Right renal cortex interstitium (tissue), 3 donors: ENCODE measurements at regions not wholly inside any gene's neighbourhood (a gene's known extent, or its start where the extent isn't known, plus 50 kb on each side); places are given as distances from the start of the nearest gene placed in this dataset.

Experiments
- DNase-seq, 3 donors: peaks; one replicate each; pipeline ENCODE4 v3.0.0-alpha.2; 2013; ENCODE audit warnings: low read depth in 3 of 3, low spot score in 2 of 3

DNA sequence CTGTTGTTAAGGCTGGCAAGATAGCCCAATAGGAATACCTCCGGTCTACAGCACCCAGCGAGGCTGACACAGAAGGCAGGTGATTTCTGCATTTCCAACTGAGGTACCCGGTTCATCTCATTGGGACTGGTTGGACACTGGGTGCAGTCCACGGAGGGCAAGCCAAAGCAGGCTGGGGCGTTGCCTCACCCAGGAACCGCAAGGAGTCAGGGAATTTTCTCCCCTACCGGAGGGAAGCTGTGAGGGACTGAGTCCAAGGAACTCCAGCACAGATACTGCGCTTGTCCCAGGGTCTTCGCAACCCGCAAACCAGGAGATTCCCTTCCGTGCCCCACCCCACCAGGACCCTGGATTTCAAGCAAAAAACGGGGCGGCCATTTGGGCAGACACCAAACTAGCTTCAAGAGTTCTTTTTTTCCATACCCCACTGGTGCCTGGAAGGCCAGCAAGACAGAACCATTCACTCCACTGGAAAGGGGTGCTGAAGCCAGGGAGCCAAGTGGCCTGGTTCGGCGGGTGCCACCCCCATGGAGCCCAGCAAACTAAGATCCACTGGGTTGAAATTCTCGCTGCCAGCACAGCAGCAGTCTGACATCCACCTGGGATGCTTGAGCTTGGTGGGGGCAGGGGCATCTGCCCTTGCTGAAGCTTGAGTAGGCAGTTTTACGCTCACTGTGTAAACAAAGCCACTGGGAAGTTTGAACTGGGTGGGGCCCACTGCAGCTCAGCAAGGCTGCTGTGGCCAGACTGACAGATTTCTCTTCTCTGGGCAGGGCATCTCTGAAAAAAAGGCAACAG lies 647.2 kb downstream of the BNC2 start:
- DNase-seq: no peak

DNA sequence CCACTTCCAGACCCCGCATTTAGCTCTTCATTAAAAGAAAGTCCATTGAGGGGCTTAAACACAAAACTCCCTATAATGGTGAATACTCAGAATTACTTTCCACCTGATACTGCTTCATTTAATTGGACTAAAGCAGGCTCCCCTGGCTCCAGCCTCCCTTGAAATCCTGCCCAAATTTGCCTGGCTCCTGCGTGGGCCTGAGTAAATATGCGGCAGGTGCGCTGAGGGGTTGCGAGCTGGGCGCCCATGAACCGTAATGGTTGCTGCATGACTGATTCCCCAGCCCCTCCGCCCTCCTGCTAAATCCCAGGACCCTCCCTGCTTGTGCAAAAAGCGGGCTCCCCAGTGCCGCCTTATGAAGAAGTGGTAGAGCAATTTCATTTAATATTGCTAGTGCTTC lies 639.7 kb downstream of the BNC2 start:
- no peak for DNase-seq

DNA sequence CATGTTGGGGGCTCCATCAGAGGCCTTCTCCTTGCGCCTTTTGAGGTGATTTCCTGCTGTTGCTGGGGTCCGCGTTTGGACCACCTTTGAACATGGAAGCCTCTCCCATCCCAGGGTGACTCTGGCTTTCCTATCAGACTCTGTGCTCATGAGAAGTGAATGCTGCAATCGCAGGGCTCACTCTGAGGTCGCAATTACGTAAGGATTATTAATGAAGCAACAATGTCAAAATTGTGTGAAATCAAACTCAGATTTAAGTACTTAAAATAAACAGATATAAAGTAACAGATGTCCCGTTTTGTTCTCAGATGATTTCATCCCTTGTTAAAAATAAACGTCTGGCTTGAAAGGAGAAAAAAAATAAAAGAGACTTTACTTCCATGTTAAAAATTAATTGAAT lies 634.2 kb downstream of the BNC2 start:
- DNase-seq: no peak

DNA sequence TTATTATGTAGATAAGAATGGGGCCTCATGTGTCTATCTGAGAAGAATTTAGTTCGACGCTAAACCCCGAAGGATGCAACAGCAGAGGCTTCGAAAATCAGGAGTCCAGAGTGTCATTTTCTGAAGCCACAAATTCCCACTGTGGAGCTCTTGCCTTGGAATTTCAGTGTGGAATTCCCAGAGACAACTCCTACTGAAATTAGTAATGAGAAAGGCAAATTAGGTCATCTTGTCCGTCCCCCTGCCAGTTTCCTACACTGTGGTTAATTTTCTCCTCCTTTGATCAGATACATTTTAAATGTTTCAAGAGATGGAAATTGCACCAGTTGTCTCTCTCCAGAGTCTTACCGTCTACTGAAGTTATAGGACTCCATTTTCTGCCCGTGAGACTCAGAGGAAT lies 633.6 kb downstream of the BNC2 start:
- DNase-seq: no peak

DNA sequence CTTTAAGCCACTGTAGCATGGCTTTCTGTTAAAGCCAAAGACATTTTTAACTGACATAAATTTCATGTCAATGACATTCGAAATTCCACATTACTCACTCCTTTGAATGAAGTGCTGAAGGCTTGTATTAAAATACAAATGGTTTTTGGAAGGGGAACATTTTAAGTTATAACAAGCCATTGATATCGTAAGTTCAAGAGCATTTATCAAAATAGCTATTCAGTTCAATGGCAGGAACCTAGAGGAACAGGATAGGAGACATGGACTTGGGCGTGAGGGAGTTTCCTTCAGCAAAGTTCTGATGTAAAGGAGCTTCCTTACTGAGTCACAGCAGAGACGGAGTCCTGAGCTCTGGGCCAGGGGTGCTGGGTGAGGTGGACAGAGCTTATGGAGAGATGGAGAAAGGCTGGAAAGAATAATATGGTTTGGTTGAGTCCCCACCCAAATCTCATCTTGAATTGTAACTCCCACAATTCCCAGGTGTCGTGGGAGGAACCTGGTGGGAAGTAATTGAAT lies 631.8 kb downstream of the BNC2 start:
- no peak for DNase-seq

DNA sequence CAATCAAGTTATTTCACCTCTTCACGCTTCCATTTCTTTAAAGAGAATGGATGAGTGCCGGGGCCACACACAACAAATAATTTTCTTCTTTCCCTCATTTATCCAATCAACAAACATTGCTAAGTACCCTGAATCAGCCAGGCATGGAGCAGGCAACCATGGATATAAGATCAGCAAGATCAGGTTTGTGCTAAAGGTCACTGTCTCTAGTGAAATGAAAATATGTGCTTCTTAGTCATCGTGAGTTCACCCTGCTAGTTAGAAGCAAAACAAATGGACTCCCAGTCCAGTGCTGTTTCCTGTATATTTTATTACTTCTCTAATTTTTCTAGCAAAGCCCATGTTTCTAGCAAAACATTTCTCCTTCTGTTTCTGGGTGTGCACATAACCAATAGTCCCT lies 629.2 kb downstream of the BNC2 start:
- no peak for DNase-seq

DNA sequence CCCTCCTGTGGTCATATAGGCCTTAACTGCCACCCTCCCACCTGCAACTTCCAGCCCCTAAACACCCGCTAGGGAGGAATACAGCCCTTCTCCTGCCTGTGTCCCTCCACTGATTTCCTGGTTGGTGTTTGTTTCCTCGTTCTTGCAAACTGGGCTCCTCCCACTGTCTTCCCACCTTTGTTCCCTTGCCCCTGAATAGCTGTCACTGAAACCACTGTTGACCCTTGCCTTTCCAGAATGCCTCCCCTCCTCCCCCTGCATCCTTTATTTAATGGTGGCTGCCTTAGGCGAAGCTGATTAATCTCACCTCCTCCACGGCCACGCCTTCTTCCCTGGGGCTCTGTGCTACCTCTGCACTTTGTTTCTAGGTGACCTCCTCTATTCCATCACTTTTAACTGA lies 626.7 kb downstream of the BNC2 start:
- DNase-seq: no peak

DNA sequence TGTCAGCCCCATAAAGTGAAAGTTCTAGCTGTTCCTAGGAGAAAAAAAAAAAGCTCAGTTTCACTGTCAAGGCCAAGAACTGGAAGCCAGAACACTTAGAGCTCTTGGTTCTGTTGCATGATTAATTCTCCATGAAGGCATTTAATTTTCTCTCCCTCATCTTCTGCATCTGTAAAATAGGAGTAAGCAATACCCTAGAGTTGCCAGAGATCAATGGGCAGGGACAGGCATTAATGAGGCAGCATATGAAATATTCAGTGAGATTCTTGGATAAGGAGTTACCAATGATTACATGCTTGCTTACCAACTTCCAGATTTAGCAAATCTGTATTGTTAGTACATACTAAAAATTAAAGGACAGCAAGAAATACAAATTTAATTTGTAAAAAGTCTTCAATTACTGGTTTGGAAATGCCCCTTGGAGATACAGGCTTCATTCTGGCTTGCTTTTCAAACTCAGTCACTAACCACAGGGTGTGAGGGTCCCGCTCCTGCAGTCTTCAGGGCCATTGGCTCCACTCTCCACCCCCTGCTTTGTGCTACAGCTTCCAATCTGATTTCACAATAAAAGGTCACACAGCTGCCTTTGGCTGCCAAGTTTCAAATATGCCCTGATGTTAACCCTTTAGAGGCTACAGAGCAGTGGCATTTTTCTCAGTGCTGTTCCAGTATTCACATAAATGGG lies 624.6 kb downstream of the BNC2 start:
- DNase-seq: no peak

DNA sequence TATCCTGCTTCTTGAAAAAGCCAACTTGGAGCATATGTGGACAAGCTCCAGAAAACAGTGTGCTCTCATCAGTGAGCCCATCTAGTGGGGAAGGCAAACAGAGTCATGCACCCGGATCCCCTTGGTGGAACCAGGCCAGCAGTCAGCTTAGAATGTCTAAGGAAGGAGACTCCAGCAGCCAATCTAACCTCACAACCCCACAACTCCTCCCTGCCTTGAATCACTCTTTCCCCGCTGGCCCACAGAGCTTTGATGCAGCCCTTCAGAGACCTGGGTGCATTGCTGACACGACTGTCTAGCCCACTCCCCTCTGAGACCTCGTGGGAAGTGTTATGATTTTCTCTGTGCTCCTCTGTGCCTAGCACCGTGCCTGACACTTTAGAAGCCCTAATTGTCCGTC lies 623.7 kb downstream of the BNC2 start:
- no peak for DNase-seq

DNA sequence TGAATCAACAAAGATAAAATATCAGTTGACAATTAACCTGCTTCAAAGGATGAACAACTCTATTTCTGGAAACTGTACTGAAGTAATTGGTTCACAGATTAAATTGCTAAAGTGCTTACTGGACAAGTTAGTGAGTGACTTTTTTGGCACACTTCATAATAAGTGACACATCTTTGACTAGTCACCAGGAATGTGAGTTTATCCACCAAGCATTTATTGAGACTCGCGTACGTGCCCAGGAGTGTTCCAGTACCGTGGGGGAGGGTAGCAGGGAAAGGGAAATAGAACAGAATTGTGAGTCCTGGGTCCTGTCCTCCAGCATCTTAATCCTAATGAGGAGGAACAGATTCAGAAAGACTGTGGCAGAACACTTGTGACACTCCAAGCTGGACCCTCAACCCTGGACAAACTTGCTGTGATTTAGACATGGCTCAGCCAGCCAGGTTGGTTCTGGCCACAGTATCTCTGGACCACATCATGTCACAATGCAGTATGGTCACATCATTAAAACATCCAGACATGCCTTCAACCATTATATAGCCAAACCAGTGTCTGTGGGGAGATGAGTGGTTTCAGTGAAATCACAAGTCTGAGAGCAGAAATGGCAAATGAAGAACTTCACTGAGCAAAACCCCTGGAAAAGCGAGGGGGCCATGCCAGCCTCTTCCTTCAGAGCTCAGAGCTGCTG lies 623.1 kb downstream of the BNC2 start:
- no peak for DNase-seq

DNA sequence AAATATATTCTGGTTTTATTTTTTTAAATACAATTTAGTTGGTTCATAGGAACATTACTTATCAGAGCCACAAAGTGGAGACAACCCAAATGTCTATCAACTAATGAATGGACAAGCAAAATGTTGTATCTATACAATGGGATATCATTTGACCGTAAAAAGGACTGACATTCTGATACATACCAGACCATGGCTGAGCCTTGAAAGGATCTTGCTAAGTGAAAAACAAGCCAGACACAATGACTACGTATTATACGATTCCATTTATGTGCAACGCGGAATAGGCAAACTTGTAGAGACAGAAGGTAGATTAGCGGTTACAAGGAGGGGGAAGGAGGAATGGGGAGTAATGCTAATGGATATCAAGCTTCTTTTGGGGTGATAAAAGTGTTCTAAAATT lies 621.6 kb downstream of the BNC2 start:
- no peak for DNase-seq

DNA sequence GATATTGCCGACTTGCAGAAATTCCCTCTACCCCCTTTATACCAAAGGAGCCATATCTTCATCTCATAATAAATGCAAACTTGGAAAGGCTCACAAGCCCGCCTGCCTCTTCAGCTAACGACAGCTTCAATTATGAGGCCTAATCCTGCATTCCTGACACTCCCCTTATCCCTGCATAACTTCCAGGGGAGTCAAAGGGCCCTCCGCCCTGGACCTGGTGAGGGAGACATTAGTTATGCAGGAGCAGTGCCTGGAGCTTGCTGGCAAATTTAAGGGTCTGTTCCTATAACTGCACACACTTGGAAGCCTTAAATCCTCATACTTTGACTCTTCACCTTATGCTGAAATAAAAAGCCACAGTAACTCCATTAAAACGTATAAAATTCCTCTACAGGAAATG lies 617.9 kb downstream of the BNC2 start:
- DNase-seq: no peak

DNA sequence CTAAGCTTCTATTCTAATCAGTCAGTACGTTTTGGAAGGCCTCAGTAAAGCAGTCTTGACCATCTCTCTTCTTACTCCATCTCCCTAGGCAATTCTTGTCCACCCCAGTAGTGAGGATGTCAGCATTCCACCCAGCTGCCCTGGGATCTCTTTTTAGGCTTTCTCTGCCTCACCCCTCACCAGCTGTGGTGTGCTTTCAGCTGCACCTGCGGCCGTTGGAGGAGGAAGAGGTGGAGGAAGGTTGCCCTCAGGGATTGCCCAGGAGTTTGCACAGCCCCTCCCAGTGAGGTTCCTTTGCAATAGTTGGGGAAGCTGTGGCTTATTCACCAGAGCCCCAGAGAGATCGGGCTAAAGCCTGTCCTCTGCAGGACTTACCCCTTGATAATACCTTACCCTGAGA lies 615.8 kb downstream of the BNC2 start:
- DNase-seq: no peak

DNA sequence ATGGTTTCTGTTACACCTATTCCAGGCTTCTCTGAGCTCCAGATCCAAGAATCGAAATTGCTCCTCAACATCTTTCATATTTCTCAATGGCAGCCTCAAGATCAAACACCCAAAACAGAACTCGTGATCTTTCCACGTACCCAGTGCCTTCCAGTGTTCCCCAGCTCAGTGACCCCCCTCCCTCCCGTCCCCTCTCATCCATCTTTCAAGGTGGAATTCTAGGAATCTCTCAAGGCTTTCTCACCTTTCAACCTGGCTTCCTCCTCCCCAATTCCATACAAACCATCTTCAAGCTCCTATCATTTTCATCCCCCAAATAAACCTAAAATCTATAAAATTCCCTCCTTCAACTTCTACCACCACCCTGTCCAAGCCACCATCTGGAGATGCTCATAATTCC lies 615.3 kb downstream of the BNC2 start:
- DNase-seq: no peak

DNA sequence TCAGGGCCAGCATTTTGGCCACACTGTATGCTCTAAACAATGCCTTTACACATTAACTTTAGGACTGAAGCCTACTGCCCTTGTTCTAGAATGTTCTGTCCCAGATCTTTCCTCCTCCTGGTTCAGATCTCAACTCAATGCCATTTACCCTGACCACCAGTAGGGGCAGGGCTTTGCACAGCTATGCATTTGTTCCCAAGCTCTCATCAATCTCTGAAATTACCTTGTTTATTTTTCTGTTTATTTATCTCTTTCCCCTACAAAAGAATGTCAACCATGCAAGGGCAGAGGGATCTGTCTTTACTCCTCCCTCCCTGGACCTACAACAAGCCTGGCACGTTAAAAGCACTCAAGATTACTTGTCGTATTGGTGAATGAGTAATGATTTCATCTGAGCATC lies 612.9 kb downstream of the BNC2 start:
- no peak for DNase-seq

DNA sequence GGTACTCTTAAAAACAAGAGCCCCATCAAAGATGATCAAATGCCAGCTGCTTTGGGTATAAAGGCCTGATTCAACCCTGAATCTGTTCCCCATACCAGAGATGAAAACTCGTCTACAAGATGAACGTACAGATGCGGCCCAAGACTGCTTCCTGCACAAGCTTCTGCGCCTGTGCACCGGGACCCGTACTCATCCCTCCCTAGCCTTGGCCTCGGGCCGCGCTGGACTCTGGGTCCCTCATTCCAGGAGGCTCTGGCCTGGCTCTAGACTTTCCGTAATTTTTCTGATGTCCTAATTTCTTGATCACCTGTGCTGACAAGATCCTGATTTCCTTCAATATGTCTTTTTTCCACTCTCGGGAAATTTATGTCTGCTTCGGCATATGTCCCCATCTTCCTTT lies 612.3 kb downstream of the BNC2 start:
- DNase-seq: no peak

DNA sequence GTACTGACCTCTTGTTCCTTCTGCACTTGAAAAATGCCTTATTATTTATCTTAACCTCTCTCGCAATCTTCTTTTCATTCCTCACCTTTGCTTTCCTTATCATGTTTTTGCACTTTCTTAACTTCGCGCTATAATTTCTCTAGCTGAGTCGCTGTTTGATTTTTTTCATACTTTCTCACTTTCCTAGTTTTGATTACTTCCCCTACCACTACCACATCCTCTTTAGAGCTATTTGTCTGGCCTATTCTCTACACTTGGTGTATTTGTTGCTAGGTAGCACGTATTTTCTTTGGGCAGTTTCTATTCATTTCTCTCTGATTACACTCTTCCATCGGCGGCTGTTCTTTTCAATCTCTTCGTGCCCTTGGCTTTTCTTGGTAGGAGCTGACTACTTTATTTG lies 611.8 kb downstream of the BNC2 start:
- DNase-seq: no peak

DNA sequence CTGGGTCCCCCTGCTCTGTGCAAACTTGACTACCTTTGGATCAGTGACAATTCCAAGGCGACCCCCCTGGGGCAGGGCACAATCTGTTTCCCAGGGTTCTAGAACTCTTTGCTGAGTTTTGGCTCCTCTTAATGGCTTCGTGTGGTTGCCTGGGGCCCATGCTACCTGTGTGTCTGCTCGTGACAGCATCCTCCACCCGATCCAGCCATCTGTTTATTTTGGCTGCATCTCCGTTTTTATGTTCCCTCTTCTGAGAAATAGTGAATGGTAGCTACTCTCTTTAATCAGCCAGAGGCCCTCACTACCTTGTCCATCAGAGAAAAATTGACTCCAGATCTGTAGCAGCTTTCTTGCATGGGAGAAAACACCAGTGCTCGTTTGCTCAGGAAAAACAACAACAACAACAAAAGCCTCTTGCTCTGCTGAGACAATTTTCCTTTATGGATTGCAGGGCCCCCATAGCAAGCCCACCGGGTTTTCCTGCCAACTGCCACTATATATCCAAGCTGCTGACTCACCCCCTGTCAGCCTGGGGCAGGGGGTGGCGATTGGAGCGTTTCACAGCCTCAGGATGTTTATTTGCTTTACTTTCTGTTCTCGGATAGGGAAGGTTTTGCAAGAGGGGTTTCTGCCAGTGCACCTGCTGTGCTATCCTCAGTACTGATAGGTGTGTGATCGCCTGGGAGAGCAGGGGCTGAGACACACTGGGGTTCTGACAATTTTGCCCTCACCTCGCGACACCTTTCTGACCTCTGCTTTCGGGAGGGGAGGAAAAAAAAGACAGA lies 607.8 kb downstream of the BNC2 start:
- no peak for DNase-seq

DNA sequence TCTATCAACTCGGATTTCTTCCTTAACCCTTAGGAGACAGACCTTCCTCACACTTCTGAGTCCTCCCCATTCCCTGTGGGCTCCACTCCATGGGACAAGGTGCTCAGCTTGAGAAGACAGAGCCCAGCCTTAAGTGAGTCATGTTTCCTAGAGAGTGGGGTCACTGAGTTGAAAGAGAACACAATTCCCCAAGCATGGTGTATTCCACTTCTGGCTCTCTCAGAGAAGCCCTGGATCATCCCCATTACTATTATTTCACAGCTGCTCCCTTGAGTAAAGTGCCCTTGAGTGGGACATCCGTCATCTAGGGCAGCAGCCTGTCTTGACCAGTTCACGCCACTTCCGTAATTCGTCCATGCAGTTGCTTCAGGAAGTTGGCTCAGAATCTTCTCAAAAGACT lies 604.8 kb downstream of the BNC2 start:
- DNase-seq: no peak

DNA sequence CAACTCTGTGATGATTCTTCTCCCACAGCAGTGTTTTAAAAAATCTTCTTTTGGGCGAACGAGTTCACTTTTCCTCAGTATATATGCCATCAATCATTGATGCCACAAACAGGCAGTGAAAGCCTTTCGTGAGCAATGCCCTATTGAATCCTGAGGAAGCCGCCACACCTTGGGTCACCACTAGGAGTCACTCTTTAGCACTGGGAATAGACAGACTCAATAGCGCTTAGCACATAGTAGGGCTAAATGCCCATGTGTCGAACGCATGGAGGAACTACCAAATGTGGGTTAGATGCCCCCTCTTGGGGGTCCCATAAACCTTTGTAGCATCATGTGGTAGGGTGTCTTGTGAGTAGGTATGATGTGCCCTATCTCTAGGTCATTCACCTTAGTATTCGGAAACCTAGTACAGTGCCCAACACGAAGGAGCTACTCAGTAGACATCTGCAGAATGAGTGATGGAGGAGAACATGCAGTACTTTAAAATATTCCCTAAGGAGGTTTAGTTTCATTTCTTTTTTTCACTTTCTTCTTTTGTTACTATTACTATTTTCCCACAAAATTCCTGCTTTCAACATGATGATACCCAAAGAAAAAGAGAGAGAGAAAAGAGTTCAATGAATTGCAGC lies 603.7 kb downstream of the BNC2 start:
- DNase-seq: no peak
